Pancreas (tissue), 10 donors: ENCODE measurements at regions not wholly inside any gene's neighbourhood (a gene's known extent, or its start where the extent isn't known, plus 50 kb on each side); places are given as distances from the start of the nearest gene placed in this dataset.
"Not testable (repeated sequence)": the region's sequence is repeated elsewhere in the genome, so short reads cannot be mapped to it uniquely, and the experiment has no call there.

ENCODE experiments used
- ATAC-seq, 4 donors: fragments of 200-7000 bp; cut with Tn5 transposase; one replicate each; pipeline versions ENCODE4 v1.8.0 to v1.9.1; 2020; ENCODE audit warnings: mild to moderate bottlenecking in 4 of 4, moderate library complexity in 4 of 4
- DNase-seq, 6 donors: peaks; one replicate each; pipeline ENCODE4 v3.0.0-alpha.2; 2020
- FAIRE-seq: peaks from 2 replicates; lab custom pipeline; 2012; peaks lifted over from hg19 to GRCh38; lab: Jason Lieb, UNC
- H3K27ac ChIP-seq, 4 donors: fragments of 200-600 bp; sonication (generic); 1 replicate in 3 of 4; 2 replicates in 1 of 4; pipeline versions ENCODE4 v1.5.0 to v1.8.0; 2020
- H3K27me3 ChIP-seq, 4 donors: fragments of 200-600 bp; one replicate each; pipeline ENCODE4 v1.8.0; 2021
- H3K36me3 ChIP-seq, 3 donors: fragments of 200-600 bp; sonication (generic) in 1 of 3; one replicate each; pipeline versions ENCODE4 v1.5.0 to v1.8.0; 2020 to 2021
- H3K4me1 ChIP-seq, 3 donors: fragments of 200-600 bp; one replicate each; pipeline ENCODE4 v1.8.0; 2021
- H3K4me3 ChIP-seq, 4 donors: fragments of 200-600 bp; sonication (generic) in 2 of 4; one replicate each; pipeline versions ENCODE4 v1.5.0 to v1.8.0; 2020 to 2021
- H3K9me3 ChIP-seq, 4 donors: fragments of 200-600 bp; one replicate each; pipeline ENCODE4 v1.8.0; 2021
- CTCF ChIP-seq, 4 donors: fragments of 200-600 bp; sonication (generic) in 3 of 4; IDR thresholded peaks; one replicate each; pipeline versions ENCODE4 v1.5.0 to v1.8.0; 2021; ENCODE audit warnings: antibody characterized with exemption in 4 of 4
- WGBS, 2 donors: extraction: QIAGEN DNeasy Blood & Tissue Kit; methylation state at CpG; one replicate each; pipeline ENCODE4 v1.1.7; 2013; 5-methylcytosine and 5-hydroxymethylcytosine counted together
- intact Hi-C, 3 donors: fragments of 100-400 bp; cut with DNase I; formaldehyde crosslinking; loops; one replicate each; pipeline versions ENCODE4 v1.11.1 to v1.14.2; 2022
- donor health status: healthy with polysubstance abuse.
- donor health status: DM: no; HTN: no; CAD: no; lungs with moderate emphysema.
- donor health status: DM: no; HTN: no; CAD: no.
- donor health status: control.
- donor health status: control.
- donor health status: Bipolar disorder and iron deficiency.
- donor health status: DM: yes; HTN: yes; CAD: no.
- donor health status: DM: no; HTN: no; CAD: no.
- donor health status: DM: no; HTN: no; CAD: no.
- donor health status: DM: yes; HTN: yes; CAD: no.

- WGBS, 2 donors: 76 to 88% methylated on average over 1 of the region's 1 CpG
- no peak for ATAC-seq
These were observed 670.4 kb downstream of the JRKL start for GRCh38 chr11:97060184-97060583.

GRCh38 chr11:97069160-97069559, 679.3 kb downstream of the JRKL start:
- DNase-seq (no peak), FAIRE-seq (no peak), ATAC-seq (no peak)
- Histone ChIP-seq H3K36me3 (no peaks in the 10 kb centered on the region), H3K4me1 (no peaks in the 10 kb centered on the region), H3K27me3 (no peaks in the 10 kb centered on the region), H3K4me3 (no peak overlapping the region), H3K9me3 (no peaks in the 10 kb centered on the region), H3K27ac (no peak overlapping the region)
- intact Hi-C loops: no loop called here
- WGBS, 2 donors: 64 to 79% methylated on average over 3 of the region's 3 CpGs
- TF ChIP-seq CTCF (IDR thresholded peaks at IDR 0.05): no peak

More at GRCh38 chr11:97060184-97060583, 670.4 kb downstream of the JRKL start:
- no peak for TF ChIP-seq CTCF (IDR thresholded peaks at IDR 0.05)
- H3K4me1 ChIP-seq: no peaks in the 10 kb centered on the region
- no peak overlapping the region for H3K4me3 ChIP-seq
- H3K27me3 ChIP-seq: no peaks in the 10 kb centered on the region
- no peaks in the 10 kb centered on the region for H3K9me3 ChIP-seq
- intact Hi-C loops: no loop called here
- FAIRE-seq (no peak), DNase-seq (no peak)
- no peak overlapping the region for H3K27ac ChIP-seq
- no peaks in the 10 kb centered on the region for H3K36me3 ChIP-seq

GRCh38 chr11:97072420-97072819, 682.6 kb downstream of the JRKL start:
- 65 to 69% methylated on average over 2 of the region's 2 CpGs for WGBS, 2 donors
- Histone ChIP-seq H3K27ac (no peak overlapping the region), H3K4me1 (no peaks in the 10 kb centered on the region), H3K9me3 (no peaks in the 10 kb centered on the region), H3K4me3 (no peak overlapping the region), H3K27me3 (no peaks in the 10 kb centered on the region), H3K36me3 (no peaks in the 10 kb centered on the region)
- ATAC-seq: no peak
- FAIRE-seq: no peak
- DNase-seq: no peak
- TF ChIP-seq CTCF (IDR thresholded peaks at IDR 0.05): no peak
- intact Hi-C loops: no loop called here

GRCh38 chr11:97076666-97077065, 686.9 kb downstream of the JRKL start:
- H3K27ac ChIP-seq, H3K4me3 ChIP-seq, H3K27me3 ChIP-seq, ATAC-seq, FAIRE-seq, H3K4me1 ChIP-seq, H3K36me3 ChIP-seq, intact Hi-C loops, H3K9me3 ChIP-seq: not testable (repeated sequence)
- WGBS, 2 donors: 84 to 86% methylated on average over 15 to 18 of the region's 19 CpGs
- DNase-seq: peak in 1 of 6 donors; percentile 40

GRCh38 chr11:97078443-97078842, 688.6 kb downstream of the JRKL start:
- FAIRE-seq: no peak

More at GRCh38 chr11:97078443-97078842, 688.6 kb downstream of the JRKL start:
- ATAC-seq: no peak
- Histone ChIP-seq H3K4me3 (no peak overlapping the region), H3K9me3 (no peaks in the 10 kb centered on the region), H3K27ac (no peak overlapping the region), H3K36me3 (no peaks in the 10 kb centered on the region), H3K27me3 (no peaks in the 10 kb centered on the region), H3K4me1 (no peaks in the 10 kb centered on the region)
- DNase-seq: no peak
- intact Hi-C loops: no loop called here
- TF ChIP-seq CTCF (IDR thresholded peaks at IDR 0.05): no peak
- WGBS, 2 donors: 14 to 17% methylated on average over 2 of the region's 2 CpGs
